ENCODE measurements at regions not wholly inside any gene's neighbourhood (a gene's known extent, or its start where the extent isn't known, plus 50 kb on each side); places are given as distances from the start of the nearest gene placed in this dataset.

GRCh38 chr3:107861904-107862303 lies 228.9 kb downstream of the CD47 start:
- no peak for TF ChIP-seq CTCF (IDR thresholded peaks at IDR 0.05; ENCODE audit: insufficient read depth, low read length, poor library complexity, severe bottlenecking)
- no peak overlapping the region for H3K4me3 ChIP-seq (replicated peaks; ENCODE audit: low read depth, low read length)

GRCh38 chr3:107861422-107861821 lies 229.4 kb downstream of the CD47 start:
- no peak overlapping the region for H3K4me3 ChIP-seq (replicated peaks; ENCODE audit: low read depth, low read length)
- H3K27me3 ChIP-seq (replicated peaks; ENCODE audit: control insufficient read depth, insufficient read depth, low read length), result no peaks in the 10 kb centered on the region
- no peak for TF ChIP-seq CTCF (IDR thresholded peaks at IDR 0.05; ENCODE audit: insufficient read depth, low read length, poor library complexity, severe bottlenecking)
- no peaks in the 10 kb centered on the region for H3K36me3 ChIP-seq (ENCODE audit: control insufficient read depth, insufficient read depth, low read length)
- no peak for DNase-seq (ENCODE audit: extremely low read depth, insufficient read length)

More at GRCh38 chr3:107861904-107862303, 228.9 kb downstream of the CD47 start:
- Histone ChIP-seq H3K36me3 (ENCODE audit: control insufficient read depth, insufficient read depth, low read length) (no peaks in the 10 kb centered on the region), H3K27me3 (replicated peaks; ENCODE audit: control insufficient read depth, insufficient read depth, low read length) (no peaks in the 10 kb centered on the region)
- DNase-seq (ENCODE audit: extremely low read depth, insufficient read length), result peak; percentile 39
